ENCODE measurements at regions not wholly inside any gene's neighbourhood (a gene's known extent, or its start where the extent isn't known, plus 50 kb on each side); places are given as distances from the start of the nearest gene placed in this dataset.

GRCh38 chr6:4610256-4610655 lies 165.9 kb upstream of the CDYL start:
- no peak for TF ChIP-seq CTCF (IDR thresholded peaks at IDR 0.05)
- TF ChIP-seq POLR2A (IDR thresholded peaks at IDR 0.05; ENCODE audit: low read depth): no peak
- TF ChIP-seq POLR2AphosphoS5 (IDR thresholded peaks at IDR 0.05): peak; percentile 44 to 55
- no peak for TF ChIP-seq EP300 (IDR thresholded peaks at IDR 0.05)
